ENCODE measurements at regions not wholly inside any gene's neighbourhood (a gene's known extent, or its start where the extent isn't known, plus 50 kb on each side); places are given as distances from the start of the nearest gene placed in this dataset.

- no peak overlapping the region for H3K4me3 ChIP-seq (replicated peaks in 1 of 3; ENCODE audit: insufficient read depth in 1 of 3, low read depth in 1 of 3, low read length in 3 of 3)
- H3K27ac ChIP-seq (ENCODE audit: insufficient read depth, low read depth, low read length), result no peak overlapping the region
- H3K27me3 ChIP-seq (ENCODE audit: control insufficient read depth in 2 of 2, insufficient read depth in 2 of 2, low read length in 2 of 2), result peaks cover 0 to 8% of the 10 kb centered on the region in 2 experiments
- dilution Hi-C loops (cut with MboI; ENCODE audit: extremely low pct_ligation_motif_present, low sequenced_read_pairs) (no loop called here), intact Hi-C loops (cut with micrococcal nuclease) (no loop called here)
- no peak for TF ChIP-seq MAX (IDR thresholded peaks at IDR 0.05; ENCODE audit: insufficient read depth, insufficient read length)
- no peaks in the 10 kb centered on the region for H3K79me2 ChIP-seq (ENCODE audit: control insufficient read depth, insufficient read depth, low read length)
- H3K9me3 ChIP-seq (replicated peaks; ENCODE audit: control insufficient read depth, insufficient read depth, low read length), result no peaks in the 10 kb centered on the region
- no peak overlapping the region for H3K9ac ChIP-seq (replicated peaks; ENCODE audit: extremely low read depth, insufficient read depth, low read length)
- H2AFZ ChIP-seq (ENCODE audit: low read depth, low read length), result no peak overlapping the region
- no peaks in the 10 kb centered on the region for H4K20me1 ChIP-seq (replicated peaks; ENCODE audit: control insufficient read depth, extremely low read depth, insufficient read depth, low read length)
- no TSS peak for BruUV-seq (replicated peaks)
- CTCF ChIA-PET, result interaction anchor here (0.7 to 1.3 kb wide), 2 partner anchors 13 to 34 kb away, joined by 3 to 4 read pairs; no protein-coding TSS in a partner anchor
- FAIRE-seq, result no peak
- peaks cover 6% of the 10 kb centered on the region for H3K4me1 ChIP-seq (ENCODE audit: control insufficient read depth, extremely low read depth, insufficient read depth, low read length)
- no peak for DNase-seq (ENCODE audit: low read depth, low spot score)
- no peak overlapping the region for H3K4me2 ChIP-seq (ENCODE audit: insufficient read depth, low read length)
- POLR2A ChIA-PET, result no interaction called here
- no peaks in the 10 kb centered on the region for H3K9me1 ChIP-seq (replicated peaks; ENCODE audit: control insufficient read depth, extremely low read depth, insufficient read depth, low read length)
- H3K36me3 ChIP-seq (ENCODE audit: control insufficient read depth in 2 of 2, extremely low read depth in 1 of 2, insufficient read depth in 2 of 2, low read length in 2 of 2), result no peaks in the 10 kb centered on the region
Observed at GRCh38 chr2:101581675-101582299, 106.9 kb upstream of the RFX8 start.

- H3K4me1 ChIP-seq (ENCODE audit: control insufficient read depth, extremely low read depth, insufficient read depth, low read length), result peaks cover 6% of the 10 kb centered on the region
- intact Hi-C loops (cut with micrococcal nuclease) (no loop called here), dilution Hi-C loops (cut with MboI; ENCODE audit: extremely low pct_ligation_motif_present, low sequenced_read_pairs) (no loop called here)
- no peaks in the 10 kb centered on the region for H3K79me2 ChIP-seq (ENCODE audit: control insufficient read depth, insufficient read depth, low read length)
- no peaks in the 10 kb centered on the region for H3K9me1 ChIP-seq (replicated peaks; ENCODE audit: control insufficient read depth, extremely low read depth, insufficient read depth, low read length)
- H3K9me3 ChIP-seq (replicated peaks; ENCODE audit: control insufficient read depth, insufficient read depth, low read length), result no peaks in the 10 kb centered on the region
- H3K27me3 ChIP-seq (ENCODE audit: control insufficient read depth in 2 of 2, insufficient read depth in 2 of 2, low read length in 2 of 2), result peaks cover 0 to 6% of the 10 kb centered on the region in 2 experiments
- H3K36me3 ChIP-seq (ENCODE audit: control insufficient read depth in 2 of 2, extremely low read depth in 1 of 2, insufficient read depth in 2 of 2, low read length in 2 of 2), result no peaks in the 10 kb centered on the region
- ChIA-PET CTCF (no interaction called here), POLR2A (no interaction called here)
- H3K4me3 ChIP-seq (replicated peaks in 1 of 3; ENCODE audit: insufficient read depth in 1 of 3, low read depth in 1 of 3, low read length in 3 of 3), result no peak overlapping the region
- H3K27ac ChIP-seq (ENCODE audit: insufficient read depth, low read depth, low read length), result no peak overlapping the region
- no TSS peak for BruUV-seq (replicated peaks)
- no peak for TF ChIP-seq EZH2 (IDR thresholded peaks at IDR 0.05; ENCODE audit: borderline replicate concordance, low read depth, low read length, severe bottlenecking)
- TF ChIP-seq CTCF (IDR thresholded peaks at IDR 0.05; ENCODE audit: extremely low read depth in 1 of 2, insufficient read depth in 1 of 2, low read depth in 1 of 2, low read length in 2 of 2), result no peak
- TF ChIP-seq MYC (IDR thresholded peaks at IDR 0.05; ENCODE audit: low read depth, low read length), result no peak
- TF ChIP-seq POLR2A (IDR thresholded peaks at IDR 0.05; ENCODE audit: low read depth, low read length), result no peak
- no peak for TF ChIP-seq POLR2AphosphoS5 (IDR thresholded peaks at IDR 0.05; ENCODE audit: insufficient read depth, low read depth, low read length)
- no peak for TF ChIP-seq GATA2 (IDR thresholded peaks at IDR 0.05; ENCODE audit: insufficient read depth, insufficient read length, low read depth, low read length)
- no peak for TF ChIP-seq JUN (IDR thresholded peaks at IDR 0.05; ENCODE audit: borderline replicate concordance, insufficient read depth, insufficient read length, low read depth)
- no peak for TF ChIP-seq FOS (IDR thresholded peaks at IDR 0.05; ENCODE audit: borderline replicate concordance, insufficient read depth, low read length)
- no peak for TF ChIP-seq MAX (IDR thresholded peaks at IDR 0.05; ENCODE audit: insufficient read depth, insufficient read length)
- no peaks in the 10 kb centered on the region for H4K20me1 ChIP-seq (replicated peaks; ENCODE audit: control insufficient read depth, extremely low read depth, insufficient read depth, low read length)
- FAIRE-seq (no peak), DNase-seq (ENCODE audit: low read depth, low spot score) (no peak)
- H3K4me2 ChIP-seq (ENCODE audit: insufficient read depth, low read length), result no peak overlapping the region
- H3K9ac ChIP-seq (replicated peaks; ENCODE audit: extremely low read depth, insufficient read depth, low read length), result no peak overlapping the region
- no peak overlapping the region for H2AFZ ChIP-seq (ENCODE audit: low read depth, low read length)
Observed at GRCh38 chr2:101580528-101580927, 105.6 kb upstream of the RFX8 start.
